Peyer's patch (tissue), 4 donors: ENCODE measurements at regions not wholly inside any gene's neighbourhood (a gene's known extent, or its start where the extent isn't known, plus 50 kb on each side); places are given as distances from the start of the nearest gene placed in this dataset.

Experiments
- DNase-seq, 3 donors: peaks; one replicate each; pipeline ENCODE4 v3.0.0-alpha.2; 2017 to 2019
- H3K27ac ChIP-seq, 4 donors: fragments of 200-600 bp; sonication (generic); one replicate each; pipeline ENCODE4 v1.5.1; 2016 to 2019
- H3K27me3 ChIP-seq, 2 donors: fragments of 200-600 bp; sonication (generic); one replicate each; pipeline ENCODE4 v1.5.1; 2019
- H3K36me3 ChIP-seq, 3 donors: fragments of 200-600 bp; sonication (generic); one replicate each; pipeline ENCODE4 v1.5.1; 2016 to 2019
- H3K4me1 ChIP-seq, 4 donors: fragments of 200-600 bp; sonication (generic); one replicate each; pipeline ENCODE4 v1.5.1; 2016 to 2019
- H3K4me3 ChIP-seq, 4 donors: fragments of 200-600 bp; sonication (generic); 1 replicate in 3 of 4; 2 replicates in 1 of 4; pipeline ENCODE4 v1.5.1; 2016 to 2019; ENCODE audit warnings: mild to moderate bottlenecking in 1 of 4
- H3K9me3 ChIP-seq, 4 donors: fragments of 200-600 bp; sonication (generic); one replicate each; pipeline ENCODE4 v1.5.1; 2016 to 2019; ENCODE audit warnings: mild to moderate bottlenecking in 1 of 4
- CTCF ChIP-seq, 6 experiments: fragments of 450-650 bp in 4 of 6; fragments of 200-600 bp in 2 of 6; sonication (generic) in 1 of 6; IDR thresholded peaks; one replicate each; pipeline ENCODE4 v1.5.1; 2017 to 2019; ENCODE audit warnings: antibody characterized with exemption in 6 of 6, mild to moderate bottlenecking in 3 of 6, moderate library complexity in 1 of 6
- POLR2A ChIP-seq, 2 donors: fragments of 450-650 bp; IDR thresholded peaks; one replicate each; pipeline ENCODE4 v1.5.1; 2017; ENCODE audit warnings: antibody characterized with exemption in 2 of 2, mild to moderate bottlenecking in 2 of 2, moderate library complexity in 2 of 2

GRCh38 chr13:32849369-32849768 is 166.9 kb upstream of the KL start:
- no peaks in the 10 kb centered on the region for H3K4me1 ChIP-seq
- no peaks in the 10 kb centered on the region for H3K27me3 ChIP-seq
- DNase-seq, result no peak
- no peak overlapping the region for H3K27ac ChIP-seq
- H3K9me3 ChIP-seq, result no peaks in the 10 kb centered on the region
- no peaks in the 10 kb centered on the region for H3K36me3 ChIP-seq
- no peak overlapping the region for H3K4me3 ChIP-seq
- no peak for TF ChIP-seq CTCF (IDR thresholded peaks at IDR 0.05)

DNA sequence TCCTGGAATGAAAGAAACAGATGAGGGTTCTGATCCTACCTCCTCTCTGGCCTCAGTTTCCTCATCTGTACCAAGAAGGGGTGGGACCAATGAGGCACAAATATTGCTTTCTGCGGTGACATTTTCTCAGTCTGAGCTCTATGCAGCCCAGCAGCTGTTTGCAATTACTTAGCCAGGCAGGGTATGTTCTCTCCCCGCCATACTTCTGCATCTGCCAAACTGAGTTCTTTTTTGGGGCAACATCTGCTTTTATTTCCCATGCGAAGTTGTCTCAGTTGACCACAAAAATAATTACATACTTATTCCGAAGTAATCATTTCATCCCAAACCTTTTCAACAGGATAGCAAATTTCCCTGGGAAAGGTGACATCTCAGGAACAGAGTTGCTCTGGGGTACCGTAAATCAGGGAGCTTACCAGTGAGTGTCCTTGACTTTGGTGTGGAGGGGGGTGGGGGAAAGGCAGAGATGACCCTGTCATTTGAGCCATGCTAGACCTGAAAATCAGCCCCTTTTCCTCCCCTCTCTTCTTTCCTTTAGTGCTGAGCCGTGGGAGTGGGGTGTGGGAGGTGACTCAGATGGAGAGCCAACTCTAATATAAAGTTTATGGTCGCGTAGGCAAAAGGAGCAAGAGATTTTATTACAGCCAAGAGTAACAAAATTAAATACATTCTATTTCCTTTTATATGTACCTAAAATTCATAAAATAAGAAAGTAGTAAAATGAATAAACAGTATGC is 165.7 kb upstream of the KL start:
- no peak for TF ChIP-seq CTCF (IDR thresholded peaks at IDR 0.05)
- TF ChIP-seq POLR2A (IDR thresholded peaks at IDR 0.05), result no peak
- Histone ChIP-seq H3K4me3 (no peak overlapping the region), H3K9me3 (no peaks in the 10 kb centered on the region), H3K27ac (no peak overlapping the region), H3K36me3 (no peaks in the 10 kb centered on the region), H3K4me1 (no peaks in the 10 kb centered on the region), H3K27me3 (no peaks in the 10 kb centered on the region)
- no peak for DNase-seq

- H3K27me3 ChIP-seq, result no peaks in the 10 kb centered on the region
- H3K27ac ChIP-seq, result no peak overlapping the region
Measured at GRCh38 chr13:32851083-32852069, 164.8 kb upstream of the KL start.

DNA sequence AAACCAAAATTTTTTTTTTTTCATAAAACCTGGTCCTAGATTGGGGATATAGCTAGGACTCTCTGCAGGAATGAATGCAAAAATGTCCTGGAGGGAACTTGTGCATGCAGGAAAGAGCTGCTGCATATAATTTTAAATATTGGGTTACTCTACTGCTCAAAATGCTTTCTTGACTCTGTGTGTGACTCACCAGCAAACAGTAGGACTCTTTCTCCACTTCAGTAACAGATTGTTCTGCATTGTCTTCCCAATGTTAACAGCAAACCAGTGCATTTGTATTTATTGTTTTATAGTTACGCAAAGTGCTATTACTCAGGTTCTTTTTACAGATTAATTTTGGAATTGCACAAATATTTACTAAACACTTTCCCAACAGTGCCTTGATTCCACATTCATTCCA is 163.7 kb upstream of the KL start:
- TF ChIP-seq CTCF (IDR thresholded peaks at IDR 0.05), result no peak
- TF ChIP-seq POLR2A (IDR thresholded peaks at IDR 0.05), result no peak
- H3K9me3 ChIP-seq, result no peaks in the 10 kb centered on the region
- H3K4me3 ChIP-seq, result no peak overlapping the region
- DNase-seq, result no peak
- no peaks in the 10 kb centered on the region for H3K4me1 ChIP-seq
- H3K27ac ChIP-seq, result no peak overlapping the region
- no peaks in the 10 kb centered on the region for H3K36me3 ChIP-seq
- no peaks in the 10 kb centered on the region for H3K27me3 ChIP-seq

More at GRCh38 chr13:32851083-32852069, 164.8 kb upstream of the KL start:
- Histone ChIP-seq H3K36me3 (no peaks in the 10 kb centered on the region), H3K4me1 (no peaks in the 10 kb centered on the region), H3K4me3 (no peak overlapping the region), H3K9me3 (no peaks in the 10 kb centered on the region)
- TF ChIP-seq POLR2A (IDR thresholded peaks at IDR 0.05) (no peak), CTCF (IDR thresholded peaks at IDR 0.05) (no peak)
- DNase-seq, result no peak

- H3K9me3 ChIP-seq, result peaks cover 0 to 4% (median 0%) of the 10 kb centered on the region in 4 donors
- H3K4me3 ChIP-seq, result no peak overlapping the region
- no peak for DNase-seq
- no peaks in the 10 kb centered on the region for H3K4me1 ChIP-seq
- H3K36me3 ChIP-seq, result no peaks in the 10 kb centered on the region
- H3K27ac ChIP-seq, result no peak overlapping the region
- no peaks in the 10 kb centered on the region for H3K27me3 ChIP-seq
- TF ChIP-seq POLR2A (IDR thresholded peaks at IDR 0.05), result no peak
- no peak for TF ChIP-seq CTCF (IDR thresholded peaks at IDR 0.05)
Measured at GRCh38 chr13:32857077-32857476, 159.1 kb upstream of the KL start.
